B cell (primary cell): ENCODE measurements at regions not wholly inside any gene's neighbourhood (a gene's known extent, or its start where the extent isn't known, plus 50 kb on each side); places are given as distances from the start of the nearest gene placed in this dataset.
A peak's percentile ranks its signal among the peaks of the same experiment; 100 is the strongest.

Experiments
- ATAC-seq: fragments of 200-7000 bp; cut with Tn5 transposase; one replicate; pipeline ENCODE4 v1.10.0; 2021; ENCODE audit warnings: low read depth, mild to moderate bottlenecking, moderate number of reproducible peaks, moderate library complexity
- CTCF ChIA-PET: fragments of 350-600 bp; sonication (Branson Sonifier 250); formaldehyde crosslinking; loops from one replicate; lab custom pipeline; 2021; ENCODE audit warnings: antibody characterized with exemption, inconsistent platforms; lab: Charles Lee
- POLR2A ChIA-PET: fragments of 350-600 bp; sonication (Branson Sonifier 250); formaldehyde crosslinking; loops from one replicate; lab custom pipeline; 2021; ENCODE audit warnings: antibody characterized with exemption; lab: Charles Lee
- DNase-seq: peaks from one replicate; pipeline ENCODE4 v3.0.0; 2013
- H2AFZ ChIP-seq: 2 replicates; pipeline ENCODE4 v1.6.1; 2012; ENCODE audit warnings: mild to moderate bottlenecking, low read depth, low read length; ENCODE audit not compliant: insufficient read depth, poor library complexity, severe bottlenecking
- H3K27ac ChIP-seq, 2 donors: 1 replicate in 1 of 2; 2 replicates in 1 of 2; pipeline ENCODE4 v1.5.1; 2012 to 2013; ENCODE audit warnings: low read length in 2 of 2, mild to moderate bottlenecking in 2 of 2, moderate library complexity in 1 of 2
- H3K27me3 ChIP-seq, 4 experiments: fragments of 200-600 bp in 1 of 4; sonication (generic) in 1 of 4; replicated peaks in 1 of 4; 1 replicate in 2 of 4; 2 replicates in 2 of 4; pipeline versions ENCODE4 v1.6.1 to v1.7.0; 2013 to 2016; ENCODE audit warnings: low read length in 3 of 4, mild to moderate bottlenecking in 2 of 4, mixed read lengths in 1 of 4, moderate library complexity in 1 of 4; ENCODE audit not compliant: insufficient read depth in 4 of 4, control insufficient read depth in 3 of 4; ENCODE audit errors: control extremely low read depth in 1 of 4
- H3K36me3 ChIP-seq, 2 experiments: replicated peaks in 1 of 2; 1 replicate in 1 of 2; 2 replicates in 1 of 2; pipeline versions ENCODE4 v1.6.1 to v1.7.1; 2013; ENCODE audit warnings: low read length in 1 of 2; ENCODE audit not compliant: insufficient read depth in 2 of 2, control insufficient read depth in 1 of 2; ENCODE audit errors: control extremely low read depth in 1 of 2, extremely low read depth in 1 of 2
- H3K4me1 ChIP-seq, 2 donors: fragments of 200-600 bp in 1 of 2; sonication (generic) in 1 of 2; 1 replicate in 1 of 2; 2 replicates in 1 of 2; pipeline versions ENCODE4 v1.5.1 to v1.6.1; 2013 to 2017; ENCODE audit warnings: low read length in 2 of 2; ENCODE audit not compliant: control insufficient read depth in 2 of 2, insufficient read depth in 2 of 2
- H3K4me2 ChIP-seq: replicated peaks from 2 replicates; pipeline ENCODE3; 2012; ENCODE audit warnings: mild to moderate bottlenecking, low read depth, low read length; ENCODE audit not compliant: poor library complexity, severe bottlenecking
- H3K4me3 ChIP-seq, 5 experiments: fragments of 200-600 bp in 1 of 5; sonication (generic) in 1 of 5; 1 replicate in 3 of 5; 2 replicates in 2 of 5; pipeline versions ENCODE4 v1.5.1 to v1.7.0; 2011 to 2016; ENCODE audit warnings: low read length in 4 of 5, mild to moderate bottlenecking in 4 of 5, low read depth in 2 of 5, control low read depth in 1 of 5, moderate library complexity in 1 of 5; ENCODE audit not compliant: insufficient read depth in 1 of 5; ENCODE audit errors: control extremely low read depth in 1 of 5, extremely low read depth in 1 of 5
- H3K79me2 ChIP-seq: fragments of 200-600 bp; sonication (generic); one replicate; pipeline ENCODE4 v1.6.0; 2016; ENCODE audit warnings: low read length; ENCODE audit not compliant: control insufficient read depth, insufficient read depth
- H3K9ac ChIP-seq: fragments of 200-600 bp; sonication (generic); 2 replicates; pipeline ENCODE4 v1.6.1; 2017; ENCODE audit warnings: mild to moderate bottlenecking, low read length, moderate library complexity
- H3K9me3 ChIP-seq, 3 donors: one replicate each; pipeline versions ENCODE4 v1.6.1 to v1.7.1; 2013; ENCODE audit warnings: low read length in 2 of 3; ENCODE audit not compliant: control insufficient read depth in 2 of 3, insufficient read depth in 1 of 3; ENCODE audit errors: control extremely low read depth in 1 of 3
- H4K20me1 ChIP-seq: 2 replicates; pipeline ENCODE4 v1.6.0; 2012; ENCODE audit warnings: mild to moderate bottlenecking, low read length; ENCODE audit not compliant: insufficient read depth, control insufficient read depth, poor library complexity, severe bottlenecking
- H3K27ac Mint-ChIP-seq: one replicate; pipeline ENCODE4 v1.8.0; 2021; ENCODE audit warnings: mixed read lengths
- H3K27me3 Mint-ChIP-seq: one replicate; pipeline ENCODE4 v1.8.0; 2021; ENCODE audit warnings: mixed read lengths
- H3K4me1 Mint-ChIP-seq: one replicate; pipeline ENCODE4 v1.8.0; 2021; ENCODE audit warnings: mixed read lengths
- H3K4me3 Mint-ChIP-seq: one replicate; pipeline ENCODE4 v1.8.0; 2021; ENCODE audit warnings: mixed read lengths
- H3K9me3 Mint-ChIP-seq: one replicate; pipeline ENCODE4 v1.8.0; 2022; ENCODE audit warnings: mixed read lengths; ENCODE audit not compliant: insufficient read depth
- CTCF ChIP-seq: fragments of 200-600 bp; IDR thresholded peaks from one replicate; pipeline ENCODE4 v1.8.0; 2022; ENCODE audit warnings: antibody characterized with exemption, mild to moderate bottlenecking
- EZH2 ChIP-seq: IDR thresholded peaks from 2 replicates; pipeline ENCODE4 v1.6.1; 2012; ENCODE audit warnings: borderline replicate concordance, low read depth, mild to moderate bottlenecking, moderate library complexity, low read length; ENCODE audit not compliant: insufficient read depth, poor library complexity, severe bottlenecking
- WGBS: methylation state at CpG from one replicate; pipeline ENCODE4 v1.1.5; 2013; ENCODE audit warnings: missing lambda C conversion rate; ENCODE audit not compliant: insufficient coverage; 5-methylcytosine and 5-hydroxymethylcytosine counted together
- intact Hi-C: fragments of 100-400 bp; cut with micrococcal nuclease; formaldehyde crosslinking; loops from one replicate; pipeline ENCODE4 v1.10.0; 2022

- no peak overlapping the region for H3K27ac ChIP-seq
- peak overlapping the region; percentile 76 for H3K4me2 ChIP-seq
- H2AFZ ChIP-seq: peak overlapping the region; percentile 66
- Mint-ChIP-seq H3K4me3 (peak overlapping the region; percentile 64), H3K4me1 (peaks cover 79% of the 10 kb centered on the region), H3K9me3 (no peaks in the 10 kb centered on the region), H3K27me3 (no peaks in the 10 kb centered on the region), H3K27ac (peak overlapping the region; percentile 46)
- peak overlapping the region; percentile 31 for H3K9ac ChIP-seq
- no peaks in the 10 kb centered on the region for H4K20me1 ChIP-seq
- 16% methylated on average over 22 of the region's 23 CpGs for WGBS
- H3K27me3 ChIP-seq: no peaks in the 10 kb centered on the region
- peaks cover 61 to 71% of the 10 kb centered on the region in 2 donors for H3K4me1 ChIP-seq
- DNase-seq: no peak
- H3K4me3 ChIP-seq: peak overlapping the region in 3 of 5 experiments; percentile 5 to 45 (median 31)
- ChIA-PET CTCF (interaction anchor here (0.8 to 23.4 kb wide), 5 partner anchors 12 to 163 kb away, joined by 3 to 433 read pairs (median 3); no protein-coding TSS in a partner anchor), POLR2A (interaction anchor here (0.5 to 1.7 kb wide), 3 partner anchors 11 to 185 kb away, joined by 3 to 5 read pairs (median 4); no protein-coding TSS in a partner anchor)
- intact Hi-C loops: no loop called here
- H3K79me2 ChIP-seq: peaks cover 11% of the 10 kb centered on the region
- no peak for TF ChIP-seq EZH2
- no peak for TF ChIP-seq CTCF
- peak; percentile 25 for ATAC-seq
- H3K36me3 ChIP-seq: no peaks in the 10 kb centered on the region
- H3K9me3 ChIP-seq: no peaks in the 10 kb centered on the region
Measured at GRCh38 chr16:85982563-85982939, 83.6 kb downstream of the IRF8 start.

GRCh38 chr16:85983064-85983463 lies 84.1 kb downstream of the IRF8 start:
- H2AFZ ChIP-seq: peak overlapping the region; percentile 57
- WGBS: 95% methylated on average over 7 of the region's 12 CpGs
- Mint-ChIP-seq H3K27me3 (no peaks in the 10 kb centered on the region), H3K9me3 (no peaks in the 10 kb centered on the region), H3K4me1 (peaks cover 84% of the 10 kb centered on the region), H3K27ac (peak overlapping the region; percentile 46), H3K4me3 (peak overlapping the region; percentile 64)
- H3K36me3 ChIP-seq: no peaks in the 10 kb centered on the region
- H3K4me3 ChIP-seq: no peak overlapping the region
- no peak for DNase-seq
- TF ChIP-seq CTCF: no peak
- TF ChIP-seq EZH2: no peak
- ATAC-seq: no peak
- peak overlapping the region; percentile 76 for H3K4me2 ChIP-seq
- peaks cover 11% of the 10 kb centered on the region for H3K79me2 ChIP-seq
- H3K27me3 ChIP-seq: no peaks in the 10 kb centered on the region
- ChIA-PET POLR2A (interaction anchor here (0.6 to 1.7 kb wide), 2 partner anchors 66 to 185 kb away, joined by 3 to 5 read pairs; no protein-coding TSS in a partner anchor), CTCF (interaction anchor here (0.6 to 23.4 kb wide), 5 partner anchors 12 to 163 kb away, joined by 3 to 433 read pairs (median 3); no protein-coding TSS in a partner anchor)
- H3K9ac ChIP-seq: peak overlapping the region; percentile 31
- intact Hi-C loops: no loop called here
- H3K27ac ChIP-seq: no peak overlapping the region
- H3K9me3 ChIP-seq: no peaks in the 10 kb centered on the region
- H3K4me1 ChIP-seq: peaks cover 66 to 76% of the 10 kb centered on the region in 2 donors
- H4K20me1 ChIP-seq: no peaks in the 10 kb centered on the region
